ENCODE measurements at regions not wholly inside any gene's neighbourhood (a gene's known extent, or its start where the extent isn't known, plus 50 kb on each side); places are given as distances from the start of the nearest gene placed in this dataset.

DNA sequence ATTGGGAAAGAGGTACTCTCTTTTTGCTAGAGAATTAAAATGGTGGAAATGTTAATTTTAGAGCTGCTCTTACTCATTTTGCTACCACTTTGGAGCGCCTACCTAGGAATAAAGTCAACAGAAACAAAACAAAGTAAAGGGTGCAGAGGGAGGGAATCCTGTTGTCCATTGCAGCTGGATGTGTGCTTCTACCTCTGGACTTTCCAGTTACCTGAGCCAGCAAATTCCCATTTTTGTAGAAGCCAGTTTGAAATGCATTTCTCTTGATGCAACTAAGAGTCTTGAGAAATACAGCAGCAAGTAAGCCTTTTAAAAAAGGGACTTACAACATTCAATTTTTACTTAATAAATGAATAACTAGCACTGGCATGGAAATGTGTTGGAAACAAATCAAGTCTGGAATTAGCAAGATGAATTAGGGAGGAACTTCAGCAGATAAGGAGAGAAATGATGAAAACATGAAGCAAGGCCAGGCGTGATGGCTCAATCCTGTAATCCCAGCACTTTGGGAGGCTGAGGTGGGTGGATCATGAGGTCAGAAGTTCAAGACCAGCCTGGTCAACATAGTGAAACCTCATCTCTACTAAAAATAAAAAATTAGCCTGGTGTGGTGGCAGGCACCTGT, 113.5 kb upstream of the CTTNBP2 start:
- TF ChIP-seq POLR2A (IDR thresholded peaks at IDR 0.05; ENCODE audit: low read depth, low read length) = no peak
- TF ChIP-seq, protein P1, sequence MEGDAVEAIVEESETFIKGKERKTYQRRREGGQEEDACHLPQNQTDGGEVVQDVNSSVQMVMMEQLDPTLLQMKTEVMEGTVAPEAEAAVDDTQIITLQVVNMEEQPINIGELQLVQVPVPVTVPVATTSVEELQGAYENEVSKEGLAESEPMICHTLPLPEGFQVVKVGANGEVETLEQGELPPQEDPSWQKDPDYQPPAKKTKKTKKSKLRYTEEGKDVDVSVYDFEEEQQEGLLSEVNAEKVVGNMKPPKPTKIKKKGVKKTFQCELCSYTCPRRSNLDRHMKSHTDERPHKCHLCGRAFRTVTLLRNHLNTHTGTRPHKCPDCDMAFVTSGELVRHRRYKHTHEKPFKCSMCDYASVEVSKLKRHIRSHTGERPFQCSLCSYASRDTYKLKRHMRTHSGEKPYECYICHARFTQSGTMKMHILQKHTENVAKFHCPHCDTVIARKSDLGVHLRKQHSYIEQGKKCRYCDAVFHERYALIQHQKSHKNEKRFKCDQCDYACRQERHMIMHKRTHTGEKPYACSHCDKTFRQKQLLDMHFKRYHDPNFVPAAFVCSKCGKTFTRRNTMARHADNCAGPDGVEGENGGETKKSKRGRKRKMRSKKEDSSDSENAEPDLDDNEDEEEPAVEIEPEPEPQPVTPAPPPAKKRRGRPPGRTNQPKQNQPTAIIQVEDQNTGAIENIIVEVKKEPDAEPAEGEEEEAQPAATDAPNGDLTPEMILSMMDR (conservative IDR thresholded peaks at IDR 0.05; ENCODE audit: low read depth, low read length) = no peak
- no peak for TF ChIP-seq MAZ (IDR thresholded peaks at IDR 0.05; ENCODE audit: borderline replicate concordance, low read depth, low read length)
- no peak for TF ChIP-seq BHLHE40 (IDR thresholded peaks at IDR 0.05; ENCODE audit: low read depth, low read length)
- TF ChIP-seq SMC3 (IDR thresholded peaks at IDR 0.05; ENCODE audit: low read depth, low read length) = no peak
- no peak for TF ChIP-seq MXI1 (IDR thresholded peaks at IDR 0.05; ENCODE audit: borderline replicate concordance, low read depth, low read length)
- no peak for TF ChIP-seq CHD1 (IDR thresholded peaks at IDR 0.05; ENCODE audit: low read depth, low read length)
- no peak for TF ChIP-seq RCOR1 (IDR thresholded peaks at IDR 0.05; ENCODE audit: insufficient replicate concordance, low read length)
- TF ChIP-seq CEBPB (IDR thresholded peaks at IDR 0.05; ENCODE audit: low read depth, low read length) = no peak
- no peak for TF ChIP-seq MAFK (IDR thresholded peaks at IDR 0.05; ENCODE audit: low read depth, low read length)
- TF ChIP-seq, protein P2, sequence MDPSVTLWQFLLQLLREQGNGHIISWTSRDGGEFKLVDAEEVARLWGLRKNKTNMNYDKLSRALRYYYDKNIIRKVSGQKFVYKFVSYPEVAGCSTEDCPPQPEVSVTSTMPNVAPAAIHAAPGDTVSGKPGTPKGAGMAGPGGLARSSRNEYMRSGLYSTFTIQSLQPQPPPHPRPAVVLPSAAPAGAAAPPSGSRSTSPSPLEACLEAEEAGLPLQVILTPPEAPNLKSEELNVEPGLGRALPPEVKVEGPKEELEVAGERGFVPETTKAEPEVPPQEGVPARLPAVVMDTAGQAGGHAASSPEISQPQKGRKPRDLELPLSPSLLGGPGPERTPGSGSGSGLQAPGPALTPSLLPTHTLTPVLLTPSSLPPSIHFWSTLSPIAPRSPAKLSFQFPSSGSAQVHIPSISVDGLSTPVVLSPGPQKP (IDR thresholded peaks at IDR 0.05; ENCODE audit: borderline replicate concordance, low read depth, low read length) = no peak
- no peak for TF ChIP-seq RAD21 (IDR thresholded peaks at IDR 0.05; ENCODE audit: low read length)

Data from IMR-90 (cell line).